GM13976 (cell line): ENCODE measurements at regions not wholly inside any gene's neighbourhood (a gene's known extent, or its start where the extent isn't known, plus 50 kb on each side); places are given as distances from the start of the nearest gene placed in this dataset.

Experiments used
- DNase-seq: peaks from one replicate; pipeline ENCODE4 v3.0.0; 2012; ENCODE audit warnings: low spot score
- in situ Hi-C: fragments of 300-500 bp; cut with MboI; formaldehyde crosslinking; loops from one replicate; pipeline ENCODE4 v1.12.0; 2022; ENCODE audit warnings: low sequenced_read_pairs, mixed read lengths, inconsistent platforms; ENCODE audit not compliant: unreplicated experiment
- TF ChIP-seq, protein P1 (sequence below): IDR thresholded peaks from 2 replicates; pipeline ENCODE4 v1.5.1; 2012; ENCODE audit warnings: borderline replicate concordance, mild to moderate bottlenecking; ENCODE audit not compliant: insufficient read depth; ENCODE audit errors: extremely low read depth, missing control alignments, control extremely low read depth

DNA sequence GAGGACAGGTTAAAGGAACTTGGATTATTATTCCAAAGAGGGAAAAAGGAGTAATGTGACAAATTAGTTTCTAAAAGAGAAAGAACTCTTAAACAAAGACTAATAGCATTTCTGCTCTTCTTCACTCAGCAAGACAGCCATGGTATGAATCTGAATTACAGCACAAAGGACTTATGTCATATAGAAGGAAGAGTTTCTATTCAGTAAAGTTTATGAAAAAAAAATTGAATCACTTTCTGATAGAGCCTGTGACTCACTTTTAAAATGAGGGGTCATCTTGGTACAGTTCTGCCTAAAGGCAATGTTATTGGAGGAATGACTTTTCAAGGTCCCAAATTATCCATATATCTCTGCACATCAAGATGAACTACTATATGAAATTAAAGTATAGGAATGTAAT lies 101.7 kb downstream of the DUSP6 start:
- no peak for DNase-seq
- in situ Hi-C loops: no loop called here
- TF ChIP-seq, protein P1, sequence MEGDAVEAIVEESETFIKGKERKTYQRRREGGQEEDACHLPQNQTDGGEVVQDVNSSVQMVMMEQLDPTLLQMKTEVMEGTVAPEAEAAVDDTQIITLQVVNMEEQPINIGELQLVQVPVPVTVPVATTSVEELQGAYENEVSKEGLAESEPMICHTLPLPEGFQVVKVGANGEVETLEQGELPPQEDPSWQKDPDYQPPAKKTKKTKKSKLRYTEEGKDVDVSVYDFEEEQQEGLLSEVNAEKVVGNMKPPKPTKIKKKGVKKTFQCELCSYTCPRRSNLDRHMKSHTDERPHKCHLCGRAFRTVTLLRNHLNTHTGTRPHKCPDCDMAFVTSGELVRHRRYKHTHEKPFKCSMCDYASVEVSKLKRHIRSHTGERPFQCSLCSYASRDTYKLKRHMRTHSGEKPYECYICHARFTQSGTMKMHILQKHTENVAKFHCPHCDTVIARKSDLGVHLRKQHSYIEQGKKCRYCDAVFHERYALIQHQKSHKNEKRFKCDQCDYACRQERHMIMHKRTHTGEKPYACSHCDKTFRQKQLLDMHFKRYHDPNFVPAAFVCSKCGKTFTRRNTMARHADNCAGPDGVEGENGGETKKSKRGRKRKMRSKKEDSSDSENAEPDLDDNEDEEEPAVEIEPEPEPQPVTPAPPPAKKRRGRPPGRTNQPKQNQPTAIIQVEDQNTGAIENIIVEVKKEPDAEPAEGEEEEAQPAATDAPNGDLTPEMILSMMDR: no peak

DNA sequence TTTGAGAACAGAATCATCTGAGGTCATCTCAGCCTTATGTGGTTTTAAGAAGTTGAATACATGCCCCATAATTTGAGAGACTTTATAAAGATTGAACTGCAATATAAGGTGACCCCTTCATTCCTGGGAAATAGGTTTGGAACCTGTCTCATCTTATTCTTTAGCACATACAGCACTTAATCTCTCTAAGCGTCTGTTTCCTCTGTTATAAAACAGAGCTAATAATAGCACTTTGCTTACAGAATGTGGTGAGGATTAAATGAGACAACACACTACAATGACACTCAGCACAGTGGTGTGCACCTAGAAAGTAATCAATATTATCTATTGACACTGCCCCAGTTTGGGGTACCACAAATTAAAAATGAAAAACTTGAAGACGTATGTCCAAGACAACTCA lies 102.1 kb downstream of the DUSP6 start:
- TF ChIP-seq, protein P1: no peak
- DNase-seq: no peak
- in situ Hi-C loops: no loop called here

DNA sequence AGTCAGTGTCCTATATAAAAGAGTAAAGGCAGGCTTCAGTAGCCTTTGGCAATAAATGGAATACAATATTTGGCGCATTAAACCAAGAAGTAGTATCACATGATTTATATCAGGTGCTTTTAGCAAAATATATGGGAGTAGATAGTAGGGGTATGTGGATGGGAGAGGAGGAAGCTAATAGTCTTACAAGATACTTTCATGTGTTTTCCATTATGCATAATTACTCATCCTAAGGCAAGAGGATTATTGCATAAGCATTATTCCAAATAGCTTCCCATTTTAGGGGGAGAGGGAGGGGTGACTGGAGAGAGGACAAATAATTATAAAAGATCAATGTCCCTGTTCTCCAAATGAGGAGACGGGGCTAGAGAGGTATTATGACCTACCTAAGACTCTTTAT lies 104.3 kb downstream of the DUSP6 start:
- in situ Hi-C loops: no loop called here
- TF ChIP-seq, protein P1: no peak
- DNase-seq: no peak

DNA sequence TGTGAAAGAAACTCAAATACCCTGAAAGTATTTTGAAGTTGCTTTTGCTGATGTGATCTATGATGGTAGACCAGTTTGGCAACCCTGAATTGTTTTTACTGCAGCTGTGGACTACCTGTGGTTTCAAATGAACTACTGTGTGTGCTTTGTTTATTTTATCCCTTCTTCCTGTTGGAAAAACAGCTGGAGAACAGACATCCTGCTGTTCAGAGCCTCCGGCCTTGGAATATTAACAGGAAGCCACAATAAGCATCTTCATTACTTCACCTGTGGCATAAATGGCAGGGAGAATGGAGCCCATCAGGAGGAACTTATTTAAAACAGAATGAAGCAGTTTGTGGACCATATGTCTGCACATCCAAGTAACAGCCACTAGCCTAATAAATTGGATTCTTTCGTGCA lies 104.8 kb downstream of the DUSP6 start:
- in situ Hi-C loops: no loop called here
- DNase-seq: no peak
- TF ChIP-seq, protein P1: no peak

DNA sequence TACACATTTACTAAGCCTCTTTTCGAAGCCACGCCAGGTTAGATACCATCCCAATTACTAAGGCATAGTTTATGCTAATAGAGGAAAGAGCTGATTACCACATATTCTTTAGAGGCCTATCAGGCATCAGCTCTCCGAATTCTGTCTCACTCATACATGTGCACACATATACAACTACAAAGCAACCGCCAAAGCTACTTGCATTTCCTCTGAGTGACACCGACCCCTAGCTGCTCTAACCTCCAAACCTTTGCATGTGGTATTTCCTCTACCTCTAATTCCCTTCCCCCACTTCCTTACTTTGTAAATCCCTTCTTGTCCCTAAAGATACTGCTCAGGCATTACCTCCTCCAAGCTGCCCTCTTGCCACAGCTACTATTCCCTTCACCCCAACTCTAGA lies 107.2 kb downstream of the DUSP6 start:
- TF ChIP-seq, protein P1: no peak
- no peak for DNase-seq
- in situ Hi-C loops: no loop called here

DNA sequence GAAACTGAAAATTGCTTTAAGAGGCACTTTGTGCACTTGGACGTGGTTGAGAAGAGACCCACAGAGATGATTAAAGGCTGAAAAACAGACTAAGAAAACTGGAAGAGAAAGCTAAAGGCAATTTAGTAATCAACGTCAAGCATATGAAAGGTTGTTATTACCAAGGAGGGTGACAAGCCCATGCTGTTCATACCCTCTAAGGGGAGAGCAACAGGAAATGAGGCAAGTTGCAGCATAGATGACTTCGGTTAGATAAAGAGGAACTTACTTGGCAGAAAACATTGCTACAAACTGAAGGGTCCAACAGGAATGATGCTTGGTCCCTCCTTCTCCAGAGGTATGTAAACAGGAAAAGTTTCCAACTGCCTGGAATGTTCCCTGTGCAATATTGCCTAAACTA lies 107.8 kb downstream of the DUSP6 start:
- in situ Hi-C loops: no loop called here
- TF ChIP-seq, protein P1: no peak
- DNase-seq: no peak

DNA sequence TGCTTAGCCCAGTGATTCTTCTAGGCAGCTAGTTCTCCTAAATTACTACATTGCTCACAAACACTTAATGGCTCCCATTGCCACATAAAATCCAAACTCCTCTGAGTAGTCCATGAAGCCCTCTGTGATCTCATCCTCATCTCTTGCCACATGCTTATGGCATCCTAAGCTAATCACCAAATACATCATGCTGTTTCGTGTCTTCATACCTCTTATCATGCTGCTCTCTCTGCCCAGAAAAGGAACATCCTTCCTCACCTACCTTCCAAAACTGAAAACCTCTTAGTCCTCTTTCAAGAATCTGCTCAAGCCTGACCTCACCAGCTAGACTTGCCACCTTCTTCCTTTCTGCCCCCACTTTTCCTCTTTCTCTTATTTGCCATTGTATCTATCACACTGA lies 108.5 kb downstream of the DUSP6 start:
- no peak for DNase-seq
- TF ChIP-seq, protein P1: no peak
- in situ Hi-C loops: no loop called here
